ENCODE measurements at regions not wholly inside any gene's neighbourhood (a gene's known extent, or its start where the extent isn't known, plus 50 kb on each side); places are given as distances from the start of the nearest gene placed in this dataset.
"Not testable (repeated sequence)": the region's sequence is repeated elsewhere in the genome, so short reads cannot be mapped to it uniquely, and the experiment has no call there.

DNA sequence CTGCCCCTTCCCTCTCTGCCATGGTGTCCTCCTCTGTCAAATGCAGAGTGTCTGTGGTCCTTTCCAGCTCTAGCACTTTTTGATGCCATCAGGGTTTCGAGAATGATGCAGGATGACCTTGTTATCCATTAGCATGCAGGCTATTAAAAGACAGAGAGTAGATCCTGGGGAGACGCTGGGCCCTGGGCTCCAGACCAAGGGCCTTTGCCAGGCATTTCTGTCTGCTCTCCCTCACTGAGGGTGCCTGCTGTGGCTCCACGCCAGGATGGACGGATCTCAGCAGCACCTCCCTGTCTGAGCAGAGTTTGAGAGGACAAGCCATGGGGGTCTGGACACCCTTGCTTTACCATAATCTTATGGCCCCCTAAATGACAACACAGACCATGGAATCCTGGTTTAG is 110.8 kb upstream of the CD82 start:
- DNase-seq, result no peak

DNA sequence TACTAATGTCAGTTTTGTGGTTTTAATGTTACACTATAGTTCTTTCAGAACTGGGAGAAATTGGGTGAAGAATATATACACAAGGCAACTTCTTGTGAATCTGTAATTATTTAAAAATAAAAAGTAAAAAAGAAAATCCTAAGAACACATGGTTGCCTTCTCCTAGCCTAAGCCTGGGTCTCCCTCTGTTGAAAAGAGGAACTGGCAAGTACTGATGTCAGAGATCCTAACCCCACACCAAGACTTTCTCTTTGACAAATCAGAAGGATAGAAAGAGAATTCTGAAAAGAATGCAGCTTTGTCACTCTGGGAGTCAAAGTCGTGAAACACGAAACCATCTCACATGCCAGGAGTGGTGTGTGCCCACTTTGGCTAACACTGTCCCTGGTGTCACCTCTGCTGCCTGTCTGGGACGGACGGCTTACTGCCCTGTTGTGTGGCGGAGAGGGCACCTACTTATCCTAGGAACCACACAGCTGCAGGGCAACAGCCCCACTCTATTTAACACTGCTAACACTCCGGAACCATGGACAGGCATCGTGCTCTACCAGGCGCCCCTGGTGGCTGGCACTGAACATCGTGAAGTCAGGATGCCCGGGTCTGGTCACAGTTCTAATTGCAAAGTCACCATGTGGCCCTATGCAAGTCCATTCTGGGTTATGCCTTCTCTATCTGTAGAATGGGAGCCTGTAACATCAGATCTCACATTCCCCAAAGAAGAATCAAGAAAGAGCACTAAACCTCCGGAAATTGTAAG is 108.7 kb upstream of the CD82 start:
- no peak for DNase-seq

DNA sequence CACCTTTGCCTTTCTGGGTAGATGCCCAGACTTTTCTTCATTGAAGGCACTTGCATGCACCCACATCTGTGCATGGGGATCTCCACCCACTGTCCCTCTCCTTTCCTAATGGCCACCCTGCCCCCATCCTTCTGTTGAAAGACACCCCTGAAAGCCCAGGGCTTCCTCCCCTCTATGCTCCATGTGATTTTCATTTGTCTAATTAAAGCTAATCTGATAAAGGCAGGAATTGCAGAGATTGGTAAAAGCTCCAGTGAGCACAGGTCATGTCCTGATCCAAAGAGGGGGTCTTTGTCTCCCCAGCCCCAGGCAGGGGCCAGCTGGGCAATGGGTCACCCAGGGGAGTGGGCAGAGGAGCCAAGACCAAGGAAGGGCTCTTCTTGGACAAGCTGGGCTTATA is 107.6 kb upstream of the CD82 start:
- DNase-seq, result no peak

DNA sequence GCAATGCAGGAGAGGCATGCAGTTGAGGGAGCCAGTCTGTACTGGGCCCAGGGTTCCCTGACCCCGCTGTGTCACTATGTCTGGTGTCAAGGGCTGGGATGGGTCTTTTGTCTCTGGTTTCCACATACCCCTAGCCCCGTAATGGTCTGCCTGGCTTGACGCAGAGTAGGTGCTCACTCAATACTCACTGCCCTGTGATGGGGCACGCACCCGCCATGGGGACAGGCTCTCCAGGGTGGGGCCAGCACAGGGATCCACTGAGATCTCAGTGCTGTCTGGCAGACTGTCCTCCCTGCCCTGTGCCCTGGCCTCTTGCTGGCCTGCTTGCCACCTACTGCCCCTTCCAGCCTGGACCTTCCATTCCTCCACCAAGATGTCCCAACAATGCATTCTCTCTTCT is 101.7 kb upstream of the CD82 start:
- no peak for DNase-seq

DNA sequence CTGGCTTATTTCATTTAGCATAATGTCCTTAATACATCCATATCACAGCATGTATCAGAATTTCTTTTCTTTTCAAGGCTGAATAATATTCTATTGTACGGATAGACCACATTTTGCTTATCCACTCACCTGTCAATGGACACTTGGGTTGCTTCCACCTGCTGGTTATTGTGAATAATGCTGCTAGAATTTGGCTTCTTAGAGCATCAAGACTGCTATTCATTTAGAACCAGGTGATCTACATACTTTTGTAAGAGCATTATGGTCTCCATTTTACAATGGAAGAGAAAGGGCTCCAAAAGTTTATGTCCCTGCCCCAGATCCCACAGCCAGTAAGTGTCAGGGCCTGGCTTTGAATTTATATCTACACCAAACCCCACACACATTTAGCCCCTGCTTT is 100.7 kb upstream of the CD82 start:
- DNase-seq, result no peak

DNA sequence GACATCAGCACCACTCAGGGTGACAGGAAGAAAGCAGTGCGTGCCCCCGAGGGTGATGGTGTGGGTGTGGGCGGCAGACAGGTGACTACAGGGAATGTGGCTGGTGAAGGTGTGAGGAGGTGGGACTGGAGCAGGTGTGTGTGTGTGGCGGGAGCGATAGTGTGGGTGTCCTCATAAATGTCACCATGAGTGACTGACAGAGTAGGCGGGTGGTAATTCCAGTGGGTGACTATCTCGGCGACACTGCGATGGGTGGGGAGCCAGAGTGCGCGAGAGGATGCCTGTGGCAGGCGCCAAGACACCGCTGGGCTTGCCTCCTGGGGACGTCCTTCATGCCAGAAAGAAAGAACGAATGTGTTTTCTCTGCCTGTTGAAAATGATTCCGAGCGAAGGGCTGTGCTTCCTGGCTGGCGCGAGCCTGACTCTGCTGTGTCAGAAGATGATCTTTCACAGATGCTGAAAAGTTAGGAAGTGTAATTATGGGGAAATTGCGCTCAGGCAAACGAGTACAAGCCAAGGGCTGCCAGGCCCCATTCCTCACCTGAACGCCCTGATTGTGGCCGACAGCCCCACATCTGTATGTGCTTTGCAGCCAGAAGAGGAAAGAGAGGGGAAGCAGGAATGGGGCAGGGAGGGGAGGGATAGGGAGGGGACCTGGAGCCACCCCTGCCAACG is 98.8 kb upstream of the CD82 start:
- DNase-seq, result no peak

DNA sequence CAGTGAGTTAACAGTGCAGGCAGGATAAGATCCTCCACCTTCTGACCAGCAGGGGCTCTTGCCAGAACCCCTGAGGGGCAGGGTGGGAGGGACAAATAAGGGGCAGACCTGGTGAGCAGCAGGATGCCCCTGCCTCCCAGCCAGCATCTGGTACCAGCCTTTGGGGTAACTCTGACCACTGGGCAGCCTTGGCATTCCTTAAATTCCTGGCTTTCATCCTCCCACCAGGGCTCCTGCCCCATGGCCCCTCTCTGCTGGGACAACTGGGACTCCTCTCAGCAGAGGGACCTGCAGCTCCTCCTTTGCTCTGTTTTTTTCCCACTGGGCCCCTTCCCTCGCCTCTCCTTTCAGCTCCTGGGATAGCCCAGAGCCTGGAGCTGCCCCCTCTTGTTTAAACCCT is 98.0 kb upstream of the CD82 start:
- DNase-seq, result no peak

DNA sequence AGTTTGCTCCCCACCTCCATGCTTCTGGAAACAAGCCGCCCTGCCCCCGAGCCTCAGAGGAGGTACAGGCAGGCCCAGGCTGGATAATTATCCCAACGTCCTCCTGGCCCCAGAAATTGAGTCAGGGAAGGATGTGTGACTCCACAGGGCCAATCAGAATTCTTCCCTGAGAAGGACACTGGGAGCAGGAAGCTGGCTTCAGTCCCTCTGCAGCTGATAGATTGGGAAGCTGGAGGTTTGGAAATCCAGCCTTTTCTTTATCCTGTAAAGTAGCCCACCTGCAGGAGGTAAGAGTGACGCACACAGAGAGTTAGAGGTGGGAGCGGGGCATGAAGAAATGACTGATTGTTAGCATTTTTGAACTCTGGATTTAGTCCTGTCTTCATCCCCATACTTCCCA is 97.5 kb upstream of the CD82 start:
- DNase-seq, result no peak

DNA sequence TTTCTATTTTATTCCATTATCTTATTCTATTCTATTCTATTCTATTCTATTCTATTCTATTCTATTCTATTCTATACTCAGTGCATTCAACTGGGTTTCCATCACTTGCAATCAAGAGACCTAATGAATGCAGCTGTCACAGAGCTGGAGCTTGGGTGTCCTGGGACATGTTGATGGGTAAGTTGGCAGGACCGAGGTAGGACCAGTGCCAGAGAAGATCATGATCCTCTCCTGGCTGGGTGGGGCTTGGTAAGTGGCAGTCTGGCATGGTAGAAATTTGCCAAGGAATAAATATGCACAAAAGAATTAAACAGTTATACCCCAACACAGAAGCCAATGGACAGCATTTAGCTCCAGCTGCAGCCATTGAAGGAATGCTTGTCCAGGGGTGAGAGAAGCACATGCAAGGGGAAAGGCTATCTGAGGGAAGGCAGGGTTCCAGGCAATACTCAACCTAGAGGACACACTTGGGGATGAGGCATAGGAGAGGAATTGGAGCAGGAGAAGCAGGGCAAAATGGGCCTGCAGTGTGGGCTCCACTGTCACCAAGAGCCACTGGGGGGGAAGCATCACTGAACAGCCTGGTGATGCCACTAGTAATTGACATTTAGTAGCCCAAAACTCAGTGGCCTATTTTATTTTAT is 97.0 kb upstream of the CD82 start:
- no peak for DNase-seq

DNA sequence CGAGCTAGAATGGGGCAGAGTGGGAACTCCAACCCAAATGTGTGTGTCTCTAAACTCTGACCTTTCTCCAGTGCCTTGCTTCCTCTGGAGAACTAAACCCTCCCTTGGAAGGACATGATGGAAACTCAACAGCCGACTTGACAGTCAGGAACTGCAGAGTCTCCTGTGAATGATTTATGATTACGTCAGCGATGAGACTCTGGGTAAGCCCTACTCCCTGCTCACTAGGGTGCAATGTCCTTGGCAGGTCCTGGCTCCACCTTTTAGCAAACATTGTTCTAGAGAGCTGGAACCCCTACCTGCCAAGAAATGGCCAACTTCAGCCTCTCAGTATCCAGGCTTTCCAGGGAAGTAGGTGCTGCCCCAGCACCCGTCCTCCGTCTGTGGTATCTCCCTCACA is 96.1 kb upstream of the CD82 start:
- DNase-seq, result no peak

DNA sequence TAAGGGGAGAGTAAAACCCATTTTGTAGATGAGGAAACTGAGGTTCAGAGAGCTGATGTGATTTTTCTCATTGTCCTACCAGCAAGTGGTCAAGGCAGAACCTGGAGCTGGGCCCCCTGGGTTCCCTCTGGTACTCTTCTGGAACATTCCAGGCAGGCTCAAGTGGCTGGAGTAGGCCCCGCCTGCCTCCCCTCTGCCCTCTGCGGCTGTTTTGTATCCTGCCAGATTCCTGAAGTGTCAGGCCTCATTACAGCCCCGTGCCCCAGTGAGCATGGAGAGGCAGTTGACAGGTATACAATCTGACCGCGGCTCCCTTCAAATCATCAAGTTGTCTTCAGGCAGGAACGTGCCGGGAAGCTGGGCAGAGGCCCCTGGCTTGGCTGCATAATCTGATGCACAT is 94.6 kb upstream of the CD82 start:
- no peak for DNase-seq

DNA sequence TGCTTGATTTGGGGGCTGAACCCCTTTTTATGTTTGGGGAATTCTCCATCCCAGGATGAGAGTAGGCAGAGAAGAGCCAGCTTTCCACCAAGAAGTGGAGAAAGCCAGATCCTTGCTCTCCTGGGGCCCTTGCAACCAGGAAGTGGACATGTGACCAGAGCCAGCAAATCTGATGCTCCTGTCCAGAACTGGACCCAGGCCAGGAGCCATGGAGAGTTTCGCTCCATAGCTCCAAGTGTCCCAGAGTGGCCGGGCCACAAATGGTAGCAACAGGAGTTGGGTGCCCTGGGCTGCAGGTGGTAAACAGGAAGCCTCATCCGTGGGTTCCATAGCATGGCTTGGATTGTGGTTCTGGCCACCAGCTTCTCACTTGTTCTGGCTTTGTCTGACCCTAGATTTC is 93.9 kb upstream of the CD82 start:
- no peak for DNase-seq

DNA sequence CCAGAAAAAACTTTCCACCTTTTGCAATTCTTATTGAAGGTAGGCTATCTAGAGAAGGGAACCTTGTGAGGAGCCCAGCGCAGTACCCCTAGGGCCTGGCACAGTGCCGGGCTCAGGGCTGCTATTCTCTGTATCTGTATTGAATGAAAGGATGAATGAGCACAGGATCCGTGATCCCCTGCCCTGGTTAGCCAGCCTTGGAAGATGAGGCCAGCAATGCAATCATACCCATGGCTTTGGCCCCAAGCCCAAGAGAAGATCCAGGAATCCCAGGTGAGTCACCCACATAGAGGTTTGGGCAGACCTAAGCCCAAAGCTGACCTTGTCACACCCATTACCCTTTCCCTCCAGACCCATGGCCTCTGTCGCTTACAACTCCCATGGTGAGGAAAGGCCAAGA is 92.5 kb upstream of the CD82 start:
- DNase-seq, result no peak

DNA sequence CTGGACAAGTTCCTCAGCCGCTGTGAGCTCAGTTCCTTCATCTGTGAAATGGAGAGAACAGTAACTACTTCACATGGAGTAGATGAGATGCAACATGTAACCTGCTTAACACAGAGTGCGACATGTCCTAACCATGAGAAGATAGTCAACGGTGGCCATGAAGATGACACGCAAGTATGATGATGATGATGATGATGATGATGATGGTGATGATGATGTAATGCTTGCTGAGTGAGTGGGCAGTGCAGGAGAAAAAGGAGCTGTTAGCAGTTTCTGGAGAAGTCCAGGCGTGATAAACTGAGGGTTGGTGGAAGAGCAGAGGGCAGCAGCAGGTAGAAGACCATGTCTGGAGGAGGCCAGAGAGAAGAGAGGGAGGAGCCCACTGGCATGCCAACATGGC is 90.8 kb upstream of the CD82 start:
- no peak for DNase-seq

DNA sequence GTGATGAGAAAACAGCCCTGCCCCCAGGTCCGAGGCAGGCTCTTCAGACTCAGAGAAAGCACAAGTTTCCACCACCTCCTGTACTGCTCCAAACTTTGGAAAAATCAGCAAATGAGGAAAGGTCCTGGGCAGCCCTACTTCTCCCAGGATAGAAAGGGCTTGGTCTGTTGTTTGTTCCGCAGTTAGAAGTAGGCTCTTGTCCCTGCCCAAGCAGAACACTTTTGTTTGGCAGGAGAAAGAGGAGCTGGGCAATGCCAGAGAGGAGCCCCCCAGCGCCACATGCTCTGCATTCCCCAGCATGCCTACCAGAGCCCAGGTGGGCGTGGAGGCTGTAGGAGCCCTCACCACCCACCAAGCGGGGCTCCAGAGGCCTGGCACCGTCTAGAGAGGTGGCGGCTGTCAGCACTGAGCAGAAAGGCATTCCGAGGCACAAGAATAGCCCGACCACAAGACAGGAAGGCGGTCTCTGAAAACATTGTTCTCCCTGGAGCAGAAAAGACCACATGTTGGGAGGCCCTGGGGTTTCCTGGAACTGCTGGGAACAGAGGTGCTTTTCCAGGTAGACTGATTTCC is 90.3 kb upstream of the CD82 start:
- DNase-seq, result no peak

DNA sequence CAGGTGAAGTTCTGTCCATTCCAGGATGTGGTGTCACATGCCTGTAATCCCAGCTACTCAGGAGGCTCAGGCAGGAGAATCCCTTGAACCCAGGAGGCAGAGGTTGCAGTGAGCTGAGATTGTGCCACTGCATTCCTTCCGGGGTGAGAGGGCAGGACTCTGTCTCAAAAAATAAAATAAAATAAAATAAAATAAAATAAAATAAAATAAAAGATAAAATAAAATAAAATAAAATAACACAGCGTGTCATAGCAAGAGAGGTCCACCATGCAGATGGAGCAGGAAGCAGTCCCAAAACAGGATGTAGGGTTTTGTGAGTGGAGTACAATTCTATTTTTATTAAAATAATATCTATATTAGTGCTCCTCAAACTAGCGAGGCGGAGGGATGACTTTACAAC is 83.1 kb upstream of the CD82 start:
- DNase-seq, result not testable (repeated sequence)

DNA sequence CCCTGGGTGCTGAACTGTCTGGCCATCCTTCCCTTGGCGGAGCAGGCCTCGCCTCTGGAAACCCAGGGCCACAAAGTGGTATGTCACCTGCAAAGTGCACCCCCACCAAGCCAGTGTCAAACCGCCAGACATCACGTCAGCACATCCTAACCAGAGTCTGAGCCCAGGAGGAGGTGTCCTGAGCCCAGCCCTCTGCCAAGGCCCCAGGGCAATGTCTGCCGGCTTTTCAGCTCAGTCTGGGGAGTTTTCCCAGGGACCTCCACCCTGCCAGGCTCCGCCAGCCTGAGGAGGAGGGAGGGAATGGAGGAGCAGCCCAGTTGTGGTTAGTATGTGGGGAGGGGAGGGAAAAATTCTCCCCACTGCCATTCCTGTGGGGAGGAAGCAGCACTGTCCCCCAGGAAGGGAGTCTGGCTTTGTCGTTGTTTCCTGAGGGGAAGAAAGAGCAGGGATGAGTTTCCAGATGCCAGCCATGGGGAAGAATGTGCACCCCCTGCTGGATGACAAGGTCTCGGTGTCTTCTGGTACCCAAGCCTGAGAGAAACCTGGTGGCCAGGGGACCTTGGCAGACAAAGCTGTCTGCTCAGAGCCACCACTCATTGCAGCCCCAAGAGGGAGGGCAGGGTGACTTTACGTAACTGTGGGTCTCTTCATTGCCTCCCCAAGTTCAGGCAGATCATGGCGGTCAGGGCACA is 81.4 kb upstream of the CD82 start:
- no peak for DNase-seq

DNA sequence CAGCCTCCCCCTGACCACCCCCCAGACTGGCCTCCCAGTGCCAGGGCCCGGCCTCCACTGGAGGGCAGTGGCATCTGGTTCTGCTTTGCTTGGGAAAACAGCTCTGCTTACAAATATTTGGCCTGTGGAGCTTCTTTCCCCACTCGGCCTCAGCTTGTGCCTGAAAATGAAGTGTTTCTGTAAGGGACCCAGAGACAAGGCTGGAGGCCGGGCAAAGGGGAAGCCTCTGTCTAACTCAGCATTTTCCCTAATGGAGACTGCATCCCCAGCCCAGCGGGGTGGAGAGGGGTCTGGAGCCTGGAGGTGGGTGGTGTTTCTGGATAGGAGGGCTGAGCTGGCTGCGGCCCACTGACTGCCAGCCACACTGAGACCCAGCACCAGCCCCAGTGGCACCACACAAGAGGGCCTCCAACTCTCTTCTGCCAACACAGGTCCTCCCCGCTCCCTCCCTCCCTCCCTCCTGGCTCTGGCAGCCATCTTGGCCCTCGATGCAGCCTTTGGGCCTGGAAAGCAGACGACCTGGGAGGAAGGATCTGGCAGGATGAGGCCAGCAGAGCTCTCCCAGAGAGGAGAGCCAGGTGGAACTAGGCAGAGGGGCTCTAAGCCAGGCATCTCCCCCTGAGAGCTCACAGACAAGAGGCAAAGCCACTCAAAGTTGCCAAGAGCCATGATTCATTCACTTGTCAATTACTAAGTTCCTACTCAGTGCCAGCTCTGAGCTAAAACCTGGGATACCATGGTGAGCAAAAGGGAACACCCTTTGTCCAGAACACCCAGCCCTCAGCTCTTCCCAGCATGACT is 77.1 kb upstream of the CD82 start:
- no peak for DNase-seq

DNA sequence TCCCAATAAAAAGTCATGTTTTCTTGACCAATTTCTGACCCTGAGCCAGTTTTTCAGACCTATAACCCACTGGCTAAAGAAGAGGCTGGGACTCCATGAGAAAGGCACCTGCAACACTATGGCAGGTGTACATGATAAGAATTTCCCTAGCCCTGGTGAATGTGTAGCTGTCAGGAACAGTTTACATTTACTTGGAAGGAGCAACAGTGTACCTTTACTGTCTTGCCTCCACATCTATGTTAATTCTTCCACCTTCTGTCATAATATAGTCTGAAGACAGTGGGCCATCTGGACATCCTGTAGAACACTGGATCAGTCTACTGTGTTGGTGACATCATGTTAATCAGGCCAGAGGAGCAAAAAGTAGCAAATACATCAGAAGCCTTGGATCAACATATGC is 72.1 kb upstream of the CD82 start:
- DNase-seq, result no peak

DNA sequence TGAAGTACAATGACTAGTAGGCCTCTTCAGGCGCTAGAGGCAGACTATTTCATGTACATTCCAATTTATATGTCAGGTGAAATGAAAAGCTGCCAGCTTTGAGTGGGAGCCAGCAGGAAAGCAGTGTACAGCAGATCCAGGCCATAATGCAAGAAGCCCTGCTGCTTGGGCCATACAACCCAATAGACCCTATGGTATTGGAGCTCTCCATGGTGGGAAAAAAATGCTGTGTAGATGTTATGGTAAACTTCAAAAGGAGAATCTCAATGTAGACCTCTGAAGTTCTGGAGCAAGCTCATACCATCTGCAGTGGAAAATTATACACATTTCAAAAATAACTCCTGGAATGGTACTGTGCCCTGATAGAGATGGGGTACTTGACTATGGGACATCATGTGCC is 71.5 kb upstream of the CD82 start:
- no peak for DNase-seq

DNA sequence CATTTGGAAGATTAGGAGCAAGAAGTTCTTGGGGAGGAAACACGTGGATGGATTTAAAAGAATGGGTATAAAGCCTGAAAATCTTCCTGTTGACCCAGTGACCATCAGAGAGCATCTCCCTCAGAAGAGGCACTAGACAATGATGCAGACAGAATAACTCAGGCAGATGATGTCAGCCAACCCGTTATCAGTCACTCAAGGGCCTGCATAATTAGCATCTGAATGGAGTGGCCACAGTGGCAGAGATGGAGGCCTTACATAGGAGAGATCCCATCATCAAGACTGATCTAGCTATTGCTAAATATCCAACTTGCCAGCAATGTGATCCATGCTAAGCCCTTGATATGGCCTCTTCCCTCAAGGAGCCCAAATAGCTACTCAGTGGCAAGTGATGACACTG is 70.7 kb upstream of the CD82 start:
- DNase-seq, result no peak

DNA sequence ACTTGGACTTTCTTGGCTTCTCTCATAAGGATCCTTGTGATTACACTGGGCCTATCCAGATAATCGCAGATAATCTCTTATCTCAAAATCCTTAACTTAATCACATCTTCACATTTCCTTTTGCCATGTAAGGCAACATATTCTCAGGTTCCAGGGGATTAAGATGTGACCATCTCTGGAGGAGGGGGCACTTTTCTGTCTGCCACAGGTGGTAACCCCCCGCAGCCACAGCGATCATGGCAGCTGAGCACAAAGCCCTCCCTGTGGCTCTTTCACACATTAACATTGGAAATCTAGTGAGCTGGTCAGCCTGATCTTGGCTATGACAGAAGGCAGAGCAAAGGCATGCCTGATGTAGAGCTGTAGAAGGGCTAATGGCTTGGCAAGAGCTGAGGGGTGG is 69.1 kb upstream of the CD82 start:
- DNase-seq, result no peak
